Endothelial cell of umbilical vein (primary cell): ENCODE measurements at regions not wholly inside any gene's neighbourhood (a gene's known extent, or its start where the extent isn't known, plus 50 kb on each side); places are given as distances from the start of the nearest gene placed in this dataset.

Source experiments
- EZH2 ChIP-seq: IDR thresholded peaks from 2 replicates; pipeline ENCODE4 v1.6.1; 2012; ENCODE audit warnings: borderline replicate concordance, low read depth, mild to moderate bottlenecking, moderate library complexity, low read length, inconsistent platforms; ENCODE audit not compliant: severe bottlenecking
- FOS ChIP-seq: IDR thresholded peaks from 2 replicates; pipeline ENCODE4 v1.6.1; 2011; ENCODE audit warnings: mild to moderate bottlenecking, low read length, moderate library complexity, borderline replicate concordance; ENCODE audit not compliant: insufficient read depth
- GATA2 ChIP-seq: IDR thresholded peaks from 2 replicates; pipeline ENCODE4 v1.7.0; 2011; ENCODE audit warnings: low read depth, mild to moderate bottlenecking, moderate library complexity, mixed read lengths, low read length; ENCODE audit not compliant: insufficient read length, insufficient read depth
- MYC ChIP-seq: IDR thresholded peaks from one replicate; pipeline ENCODE4 v1.6.1; 2011; ENCODE audit warnings: mild to moderate bottlenecking, low read depth, low read length
- POLR2A ChIP-seq: IDR thresholded peaks from 2 replicates; pipeline ENCODE4 v1.6.1; 2012; ENCODE audit warnings: low read depth, mild to moderate bottlenecking, control low read depth, low read length
- POLR2AphosphoS5 ChIP-seq: IDR thresholded peaks from 2 replicates; pipeline ENCODE4 v1.6.1; 2012; ENCODE audit warnings: low read depth, mild to moderate bottlenecking, control low read depth, low read length, moderate library complexity; ENCODE audit not compliant: insufficient read depth
- TF ChIP-seq, protein P1 (sequence below), 2 donors: IDR thresholded peaks; 1 replicate in 1 of 2; 2 replicates in 1 of 2; pipeline ENCODE4 v1.5.1; 2011; ENCODE audit warnings: low read length in 2 of 2, mild to moderate bottlenecking in 2 of 2, moderate library complexity in 2 of 2, control low read depth in 1 of 2, inconsistent platforms in 1 of 2, low read depth in 1 of 2; ENCODE audit not compliant: insufficient read depth in 1 of 2; ENCODE audit errors: extremely low read depth in 1 of 2

DNA sequence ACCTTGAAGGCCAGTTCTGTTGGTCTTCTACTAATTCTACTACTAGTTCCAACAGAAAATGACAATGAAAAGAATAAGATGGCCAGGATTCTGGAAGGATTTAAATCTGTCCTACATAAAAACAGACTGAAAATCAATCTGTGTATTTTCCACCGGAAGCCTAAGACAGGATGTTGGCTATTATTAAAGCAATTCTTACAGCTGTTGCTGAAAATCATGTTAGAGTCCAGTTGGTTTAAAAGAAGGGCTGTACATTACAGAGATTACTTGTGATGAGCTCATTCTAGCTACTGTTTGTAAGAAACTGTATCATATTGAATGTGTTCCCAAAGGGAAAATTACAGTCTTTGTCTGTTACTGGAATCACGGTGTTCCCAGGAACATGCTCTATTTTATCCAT, 54.8 kb upstream of the MAGEB16 start:
- TF ChIP-seq, protein P1, sequence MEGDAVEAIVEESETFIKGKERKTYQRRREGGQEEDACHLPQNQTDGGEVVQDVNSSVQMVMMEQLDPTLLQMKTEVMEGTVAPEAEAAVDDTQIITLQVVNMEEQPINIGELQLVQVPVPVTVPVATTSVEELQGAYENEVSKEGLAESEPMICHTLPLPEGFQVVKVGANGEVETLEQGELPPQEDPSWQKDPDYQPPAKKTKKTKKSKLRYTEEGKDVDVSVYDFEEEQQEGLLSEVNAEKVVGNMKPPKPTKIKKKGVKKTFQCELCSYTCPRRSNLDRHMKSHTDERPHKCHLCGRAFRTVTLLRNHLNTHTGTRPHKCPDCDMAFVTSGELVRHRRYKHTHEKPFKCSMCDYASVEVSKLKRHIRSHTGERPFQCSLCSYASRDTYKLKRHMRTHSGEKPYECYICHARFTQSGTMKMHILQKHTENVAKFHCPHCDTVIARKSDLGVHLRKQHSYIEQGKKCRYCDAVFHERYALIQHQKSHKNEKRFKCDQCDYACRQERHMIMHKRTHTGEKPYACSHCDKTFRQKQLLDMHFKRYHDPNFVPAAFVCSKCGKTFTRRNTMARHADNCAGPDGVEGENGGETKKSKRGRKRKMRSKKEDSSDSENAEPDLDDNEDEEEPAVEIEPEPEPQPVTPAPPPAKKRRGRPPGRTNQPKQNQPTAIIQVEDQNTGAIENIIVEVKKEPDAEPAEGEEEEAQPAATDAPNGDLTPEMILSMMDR (IDR thresholded peaks at IDR 0.05; ENCODE audit: extremely low read depth in 1 of 2, insufficient read depth in 1 of 2, low read depth in 1 of 2, low read length in 2 of 2) = no peak
- no peak for TF ChIP-seq EZH2
- TF ChIP-seq POLR2AphosphoS5 = no peak
- no peak for TF ChIP-seq POLR2A
- TF ChIP-seq FOS = no peak
- no peak for TF ChIP-seq MYC
- TF ChIP-seq GATA2 = no peak
